MCF 10A (cell line): ENCODE measurements at regions not wholly inside any gene's neighbourhood (a gene's known extent, or its start where the extent isn't known, plus 50 kb on each side); places are given as distances from the start of the nearest gene placed in this dataset.

Experiments
- BruUV-seq: library from RNA; stranded (reverse); fragments of 400-500 nt; replicated peaks from 2 replicates; lab custom pipeline; 2021; lab: Mats Ljungman, UMichigan
- CTCF ChIA-PET: fragments of 300-600 bp; sonication (Branson Sonifier 250); formaldehyde crosslinking; extraction: SDS; loops from one replicate; lab custom pipeline; 2021; ENCODE audit warnings: antibody characterized with exemption, inconsistent platforms; lab: Yijun Ruan, JAX
- POLR2A ChIA-PET: fragments of 300-600, 350-650 bp; sonication (Branson Sonifier 250); formaldehyde crosslinking; extraction: SDS; loops from one replicate; lab custom pipeline; 2020; ENCODE audit warnings: antibody characterized with exemption, inconsistent platforms; lab: Yijun Ruan, JAX
- DNase-seq: peaks from one replicate; pipeline ENCODE4 v3.0.0-alpha.2; 2018; ENCODE audit not compliant: unreplicated experiment
- H3K27ac Mint-ChIP-seq: one replicate; pipeline ENCODE4 v1.8.0; 2022; ENCODE audit warnings: mild to moderate bottlenecking, low read depth, mixed read lengths; ENCODE audit not compliant: unreplicated experiment
- H3K27me3 Mint-ChIP-seq: one replicate; pipeline ENCODE4 v1.8.0; 2022; ENCODE audit warnings: mixed read lengths; ENCODE audit not compliant: insufficient read depth, unreplicated experiment
- H3K36me3 Mint-ChIP-seq: one replicate; pipeline ENCODE4 v1.8.0; 2022; ENCODE audit warnings: mild to moderate bottlenecking, moderate library complexity, mixed read lengths; ENCODE audit not compliant: insufficient read depth, unreplicated experiment
- H3K4me1 Mint-ChIP-seq: one replicate; pipeline ENCODE4 v1.8.0; 2022; ENCODE audit warnings: mixed read lengths; ENCODE audit not compliant: insufficient read depth, unreplicated experiment
- H3K4me3 Mint-ChIP-seq: one replicate; pipeline ENCODE4 v1.8.0; 2022; ENCODE audit warnings: mild to moderate bottlenecking, moderate library complexity, mixed read lengths; ENCODE audit not compliant: unreplicated experiment
- H3K9me3 Mint-ChIP-seq: one replicate; pipeline ENCODE4 v1.8.0; 2022; ENCODE audit warnings: mixed read lengths; ENCODE audit not compliant: unreplicated experiment
- intact Hi-C: fragments of 100-400 bp; cut with micrococcal nuclease; formaldehyde crosslinking; loops from 2 replicates; pipeline ENCODE4 v1.14.1; 2022
- TF ChIP-seq, protein P1 (sequence below): fragments of 200-600 bp; IDR thresholded peaks from one replicate; pipeline ENCODE4 v1.8.0; 2022; ENCODE audit warnings: antibody characterized with exemption, mild to moderate bottlenecking; ENCODE audit not compliant: unreplicated experiment

- POLR2A ChIA-PET: no interaction called here
- peaks cover 4% of the 10 kb centered on the region for H3K36me3 Mint-ChIP-seq
- TF ChIP-seq, protein P1, sequence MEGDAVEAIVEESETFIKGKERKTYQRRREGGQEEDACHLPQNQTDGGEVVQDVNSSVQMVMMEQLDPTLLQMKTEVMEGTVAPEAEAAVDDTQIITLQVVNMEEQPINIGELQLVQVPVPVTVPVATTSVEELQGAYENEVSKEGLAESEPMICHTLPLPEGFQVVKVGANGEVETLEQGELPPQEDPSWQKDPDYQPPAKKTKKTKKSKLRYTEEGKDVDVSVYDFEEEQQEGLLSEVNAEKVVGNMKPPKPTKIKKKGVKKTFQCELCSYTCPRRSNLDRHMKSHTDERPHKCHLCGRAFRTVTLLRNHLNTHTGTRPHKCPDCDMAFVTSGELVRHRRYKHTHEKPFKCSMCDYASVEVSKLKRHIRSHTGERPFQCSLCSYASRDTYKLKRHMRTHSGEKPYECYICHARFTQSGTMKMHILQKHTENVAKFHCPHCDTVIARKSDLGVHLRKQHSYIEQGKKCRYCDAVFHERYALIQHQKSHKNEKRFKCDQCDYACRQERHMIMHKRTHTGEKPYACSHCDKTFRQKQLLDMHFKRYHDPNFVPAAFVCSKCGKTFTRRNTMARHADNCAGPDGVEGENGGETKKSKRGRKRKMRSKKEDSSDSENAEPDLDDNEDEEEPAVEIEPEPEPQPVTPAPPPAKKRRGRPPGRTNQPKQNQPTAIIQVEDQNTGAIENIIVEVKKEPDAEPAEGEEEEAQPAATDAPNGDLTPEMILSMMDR: no peak
- H3K27me3 Mint-ChIP-seq: no peaks in the 10 kb centered on the region
- H3K4me1 Mint-ChIP-seq: peaks cover 12% of the 10 kb centered on the region
- DNase-seq: no peak
- CTCF ChIA-PET: no interaction called here
- H3K9me3 Mint-ChIP-seq: no peaks in the 10 kb centered on the region
- BruUV-seq: no TSS peak
- no peak overlapping the region for H3K4me3 Mint-ChIP-seq
- H3K27ac Mint-ChIP-seq: no peak overlapping the region
- intact Hi-C loops: loop anchor here (10.0 kb wide), 1 partner anchor 237 kb away; no protein-coding TSS in a partner anchor
These were observed 390.0 kb downstream of the AASDHPPT start for GRCh38 chr11:106467501-106467900.

- intact Hi-C loops: loop anchor here (10.0 kb wide), 1 partner anchor 237 kb away; no protein-coding TSS in a partner anchor
These were observed 390.6 kb downstream of the AASDHPPT start for GRCh38 chr11:106468086-106468485.

DNA sequence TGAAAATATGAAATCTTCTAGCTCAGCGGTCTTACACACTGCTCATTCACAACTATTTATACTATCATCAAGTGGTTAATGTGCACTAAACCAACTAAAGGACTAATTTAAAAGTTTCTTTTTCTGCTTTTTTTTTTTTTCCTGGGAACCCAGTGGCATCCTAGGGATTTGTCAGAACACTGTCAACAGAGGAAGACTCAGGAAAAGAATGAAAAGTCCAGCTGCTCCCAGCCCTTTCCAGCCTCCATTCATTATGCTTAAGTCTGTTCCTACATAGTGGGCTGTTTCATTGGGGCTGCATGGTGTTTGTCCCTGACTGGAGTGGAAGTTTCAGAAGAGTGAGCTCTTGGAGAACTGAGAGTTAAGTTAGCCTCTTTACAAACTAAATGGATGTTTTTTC is 391.1 kb downstream of the AASDHPPT start:
- CTCF ChIA-PET: interaction anchor here (0.7 to 0.8 kb wide), 2 partner anchors 28 to 246 kb away, joined by 3 to 5 read pairs; no protein-coding TSS in a partner anchor
- TF ChIP-seq, protein P1: no peak
- Mint-ChIP-seq H3K9me3 (no peaks in the 10 kb centered on the region), H3K27me3 (no peaks in the 10 kb centered on the region), H3K4me3 (no peak overlapping the region), H3K4me1 (peaks cover 17% of the 10 kb centered on the region), H3K36me3 (peaks cover 4% of the 10 kb centered on the region), H3K27ac (no peak overlapping the region)
- intact Hi-C loops: loop anchor here (10.0 kb wide), 1 partner anchor 236 kb away; no protein-coding TSS in a partner anchor
- no peak for DNase-seq
- BruUV-seq: no TSS peak
- POLR2A ChIA-PET: no interaction called here

More at GRCh38 chr11:106468086-106468485, 390.6 kb downstream of the AASDHPPT start:
- no TSS peak for BruUV-seq
- H3K4me3 Mint-ChIP-seq: no peak overlapping the region
- H3K36me3 Mint-ChIP-seq: peaks cover 4% of the 10 kb centered on the region
- no peaks in the 10 kb centered on the region for H3K9me3 Mint-ChIP-seq
- POLR2A ChIA-PET: no interaction called here
- CTCF ChIA-PET: interaction anchor here (0.7 kb wide), 1 partner anchor 29 kb away, joined by 5 read pairs; no protein-coding TSS in a partner anchor
- DNase-seq: no peak
- H3K27me3 Mint-ChIP-seq: no peaks in the 10 kb centered on the region
- TF ChIP-seq, protein P1: no peak
- peaks cover 15% of the 10 kb centered on the region for H3K4me1 Mint-ChIP-seq
- no peak overlapping the region for H3K27ac Mint-ChIP-seq

- ChIA-PET CTCF (no interaction called here), POLR2A (no interaction called here)
- H3K27ac Mint-ChIP-seq: no peak overlapping the region
- no TSS peak for BruUV-seq
- peaks cover 17% of the 10 kb centered on the region for H3K4me1 Mint-ChIP-seq
- H3K4me3 Mint-ChIP-seq: no peak overlapping the region
- peaks cover 4% of the 10 kb centered on the region for H3K36me3 Mint-ChIP-seq
- TF ChIP-seq, protein P1: no peak
- no peaks in the 10 kb centered on the region for H3K27me3 Mint-ChIP-seq
- no peak for DNase-seq
- intact Hi-C loops: no loop called here
- no peaks in the 10 kb centered on the region for H3K9me3 Mint-ChIP-seq
These were observed 392.8 kb downstream of the AASDHPPT start for GRCh38 chr11:106470230-106470629.
